ENCODE measurements at regions not wholly inside any gene's neighbourhood (a gene's known extent, or its start where the extent isn't known, plus 50 kb on each side); places are given as distances from the start of the nearest gene placed in this dataset.

DNA sequence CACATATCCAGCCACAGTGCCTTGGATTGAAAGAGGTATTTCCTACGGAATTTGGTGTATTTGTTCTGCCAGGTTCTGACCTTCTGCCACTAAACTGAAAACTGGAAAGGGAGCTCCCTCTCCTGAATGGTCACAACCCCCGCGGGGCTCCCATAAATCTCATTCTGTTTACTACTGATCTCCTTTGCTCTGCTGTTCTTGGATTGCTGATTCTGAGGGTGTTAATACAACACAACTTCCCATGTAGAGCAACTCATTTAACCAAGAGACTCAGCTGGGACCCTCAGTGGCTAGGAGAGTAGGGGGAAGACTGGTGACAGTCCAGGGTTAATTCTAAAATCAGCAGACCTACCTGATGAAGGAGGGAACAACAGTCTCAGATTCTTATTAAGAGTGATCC, 662.9 kb downstream of the INHBA start:
- ChIA-PET POLR2A (no interaction called here), CTCF (no interaction called here)
- H3K4me2 ChIP-seq, result no peak overlapping the region
- TF ChIP-seq, protein P1, sequence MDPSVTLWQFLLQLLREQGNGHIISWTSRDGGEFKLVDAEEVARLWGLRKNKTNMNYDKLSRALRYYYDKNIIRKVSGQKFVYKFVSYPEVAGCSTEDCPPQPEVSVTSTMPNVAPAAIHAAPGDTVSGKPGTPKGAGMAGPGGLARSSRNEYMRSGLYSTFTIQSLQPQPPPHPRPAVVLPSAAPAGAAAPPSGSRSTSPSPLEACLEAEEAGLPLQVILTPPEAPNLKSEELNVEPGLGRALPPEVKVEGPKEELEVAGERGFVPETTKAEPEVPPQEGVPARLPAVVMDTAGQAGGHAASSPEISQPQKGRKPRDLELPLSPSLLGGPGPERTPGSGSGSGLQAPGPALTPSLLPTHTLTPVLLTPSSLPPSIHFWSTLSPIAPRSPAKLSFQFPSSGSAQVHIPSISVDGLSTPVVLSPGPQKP (IDR thresholded peaks at IDR 0.05; ENCODE audit: low read depth, low read length), result no peak
- TF ChIP-seq POLR2AphosphoS2 (conservative IDR thresholded peaks at IDR 0.05; ENCODE audit: low read length), result no peak
- TF ChIP-seq FOSL2 (IDR thresholded peaks at IDR 0.05), result no peak
- TF ChIP-seq FOSL2 (CRISPR knock-in tag; IDR thresholded peaks at IDR 0.05), result no peak
- TF ChIP-seq RAD21 (conservative IDR thresholded peaks at IDR 0.05 in 1 of 2, IDR thresholded peaks at IDR 0.05 in 1 of 2), result no peak
- TF ChIP-seq ZFP36 (IDR thresholded peaks at IDR 0.05; ENCODE audit: borderline replicate concordance, partially characterized antibody), result no peak
- no peak for TF ChIP-seq KDM1A (IDR thresholded peaks at IDR 0.05; ENCODE audit: low read depth)
- no peak for TF ChIP-seq MAFK (IDR thresholded peaks at IDR 0.05; ENCODE audit: partially characterized antibody)
- TF ChIP-seq EHF (CRISPR knock-in tag; IDR thresholded peaks at IDR 0.05), result no peak
- TF ChIP-seq RNF2 (IDR thresholded peaks at IDR 0.05; ENCODE audit: borderline replicate concordance, low read depth), result no peak
- ATAC-seq, result no peak
- H3K4me1 ChIP-seq, result no peaks in the 10 kb centered on the region
- no peak for FAIRE-seq
- peaks cover 6% of the 10 kb centered on the region; the same call in 2 of the 3 replicates for H3K9me3 ChIP-seq
- no peak for DNase-seq (ENCODE audit: low read depth in 1 of 2, low spot score in 1 of 2)
- WGBS (ENCODE audit: missing lambda C conversion rate), result 30% methylated on average over 3 of the region's 3 CpGs
- no peak overlapping the region for H3K27ac ChIP-seq
- H3K4me3 ChIP-seq, result no peak overlapping the region

DNA sequence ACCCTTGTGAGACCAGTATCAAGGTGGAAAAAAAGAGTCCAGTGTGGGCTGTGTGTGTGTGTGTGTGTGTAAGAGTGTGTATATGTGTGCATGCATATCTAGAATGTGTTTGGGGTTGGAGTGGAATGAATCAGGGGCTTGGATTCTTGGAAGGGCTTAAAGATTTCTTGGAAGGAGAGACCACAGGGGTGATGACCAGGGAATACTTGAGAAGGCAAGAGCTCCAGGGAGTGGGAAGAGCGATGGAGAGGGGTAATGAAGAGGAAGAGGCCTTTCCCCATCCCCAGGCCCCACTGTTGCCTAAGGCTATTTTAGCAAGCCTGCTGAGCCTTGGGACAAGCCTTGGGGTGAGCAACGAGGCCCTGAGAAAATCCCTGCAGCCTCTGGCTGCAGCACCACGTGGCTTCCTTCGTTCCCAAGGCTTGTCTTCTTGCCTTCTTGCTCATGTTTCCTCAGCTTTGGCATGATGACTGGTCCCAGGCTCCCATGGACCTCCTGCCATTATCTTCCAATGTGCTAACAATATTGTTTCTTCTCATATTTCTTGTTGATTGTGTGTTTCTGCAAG, 663.4 kb downstream of the INHBA start:
- Histone ChIP-seq H3K9me3 (peaks cover 6% of the 10 kb centered on the region; the same call in 2 of the 3 replicates), H3K4me2 (no peak overlapping the region), H3K27ac (no peak overlapping the region), H3K4me1 (no peaks in the 10 kb centered on the region), H3K4me3 (no peak overlapping the region)
- TF ChIP-seq TP53 (CRISPR knock-in tag; IDR thresholded peaks at IDR 0.05) (no peak), RNF2 (IDR thresholded peaks at IDR 0.05; ENCODE audit: borderline replicate concordance, low read depth) (no peak), HDAC2 (IDR thresholded peaks at IDR 0.05) (no peak), EP300 (IDR thresholded peaks at IDR 0.05) (no peak)
- TF ChIP-seq, protein P2, sequence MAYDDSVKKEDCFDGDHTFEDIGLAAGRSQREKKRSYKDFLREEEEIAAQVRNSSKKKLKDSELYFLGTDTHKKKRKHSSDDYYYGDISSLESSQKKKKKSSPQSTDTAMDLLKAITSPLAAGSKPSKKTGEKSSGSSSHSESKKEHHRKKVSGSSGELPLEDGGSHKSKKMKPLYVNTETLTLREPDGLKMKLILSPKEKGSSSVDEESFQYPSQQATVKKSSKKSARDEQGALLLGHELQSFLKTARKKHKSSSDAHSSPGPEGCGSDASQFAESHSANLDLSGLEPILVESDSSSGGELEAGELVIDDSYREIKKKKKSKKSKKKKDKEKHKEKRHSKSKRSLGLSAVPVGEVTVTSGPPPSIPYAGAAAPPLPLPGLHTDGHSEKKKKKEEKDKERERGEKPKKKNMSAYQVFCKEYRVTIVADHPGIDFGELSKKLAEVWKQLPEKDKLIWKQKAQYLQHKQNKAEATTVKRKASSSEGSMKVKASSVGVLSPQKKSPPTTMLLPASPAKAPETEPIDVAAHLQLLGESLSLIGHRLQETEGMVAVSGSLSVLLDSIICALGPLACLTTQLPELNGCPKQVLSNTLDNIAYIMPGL (CRISPR knock-in tag; IDR thresholded peaks at IDR 0.05; ENCODE audit: borderline replicate concordance), result no peak
- POLR2A ChIA-PET, result no interaction called here
- FAIRE-seq (no peak), DNase-seq (ENCODE audit: low read depth in 1 of 2, low spot score in 1 of 2) (no peak), ATAC-seq (no peak)
- WGBS (ENCODE audit: missing lambda C conversion rate), result 5% methylated on average over 4 of the region's 4 CpGs
- CTCF ChIA-PET, result interaction anchor here (1.0 to 1.4 kb wide), 2 partner anchors 10 to 666 kb away, joined by 4 read pairs; no protein-coding TSS in a partner anchor

DNA sequence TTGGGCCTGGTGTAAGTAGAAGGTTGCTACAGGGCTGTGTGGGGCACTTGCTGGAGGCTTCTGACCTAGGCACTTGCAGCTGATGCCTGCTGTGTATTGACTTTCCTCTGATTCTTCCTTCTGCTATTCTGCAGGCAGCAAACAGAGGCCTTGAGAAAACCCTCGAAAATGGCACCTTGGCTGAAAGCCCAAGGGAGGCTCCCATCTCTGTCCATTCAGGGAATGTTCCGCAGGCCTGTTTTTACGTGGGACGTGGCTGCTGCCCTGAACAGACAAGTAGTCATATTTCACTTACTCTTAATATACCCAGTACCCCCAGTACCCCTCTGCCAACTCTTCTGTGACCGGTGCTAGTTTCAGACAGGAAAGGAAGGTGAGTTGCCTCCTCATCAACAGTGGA, 664.7 kb downstream of the INHBA start:
- Histone ChIP-seq H3K9me3 (peaks cover 3% of the 10 kb centered on the region; the same call in 2 of the 3 replicates), H3K4me1 (no peaks in the 10 kb centered on the region), H3K27ac (no peak overlapping the region), H3K4me2 (no peak overlapping the region), H3K4me3 (no peak overlapping the region)
- ATAC-seq (no peak), DNase-seq (ENCODE audit: low read depth in 1 of 2, low spot score in 1 of 2) (no peak), FAIRE-seq (no peak)
- POLR2A ChIA-PET, result no interaction called here
- CTCF ChIA-PET, result interaction anchor here (1.4 kb wide), 1 partner anchor 11 kb away, joined by 4 read pairs; no protein-coding TSS in a partner anchor
- WGBS (ENCODE audit: missing lambda C conversion rate), result 36% methylated on average over 5 of the region's 5 CpGs
- TF ChIP-seq ZNF302 (CRISPR knock-in tag; IDR thresholded peaks at IDR 0.05) (no peak), HDAC2 (IDR thresholded peaks at IDR 0.05) (no peak), HOXA7 (CRISPR knock-in tag; IDR thresholded peaks at IDR 0.05) (no peak), RCOR1 (IDR thresholded peaks at IDR 0.05; ENCODE audit: low read depth, low read length) (no peak), RARB (CRISPR knock-in tag; IDR thresholded peaks at IDR 0.05) (no peak), JUN (IDR thresholded peaks at IDR 0.05) (no peak)
- TF ChIP-seq, protein P3, sequence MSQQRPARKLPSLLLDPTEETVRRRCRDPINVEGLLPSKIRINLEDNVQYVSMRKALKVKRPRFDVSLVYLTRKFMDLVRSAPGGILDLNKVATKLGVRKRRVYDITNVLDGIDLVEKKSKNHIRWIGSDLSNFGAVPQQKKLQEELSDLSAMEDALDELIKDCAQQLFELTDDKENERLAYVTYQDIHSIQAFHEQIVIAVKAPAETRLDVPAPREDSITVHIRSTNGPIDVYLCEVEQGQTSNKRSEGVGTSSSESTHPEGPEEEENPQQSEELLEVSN (IDR thresholded peaks at IDR 0.05; ENCODE audit: borderline replicate concordance, low read depth), result no peak
- TF ChIP-seq, protein P4, sequence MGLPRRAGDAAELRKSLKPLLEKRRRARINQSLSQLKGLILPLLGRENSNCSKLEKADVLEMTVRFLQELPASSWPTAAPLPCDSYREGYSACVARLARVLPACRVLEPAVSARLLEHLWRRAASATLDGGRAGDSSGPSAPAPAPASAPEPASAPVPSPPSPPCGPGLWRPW (IDR thresholded peaks at IDR 0.05), result no peak
- TF ChIP-seq, protein P5, sequence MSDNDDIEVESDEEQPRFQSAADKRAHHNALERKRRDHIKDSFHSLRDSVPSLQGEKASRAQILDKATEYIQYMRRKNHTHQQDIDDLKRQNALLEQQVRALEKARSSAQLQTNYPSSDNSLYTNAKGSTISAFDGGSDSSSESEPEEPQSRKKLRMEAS (IDR thresholded peaks at IDR 0.05), result no peak

Data from A549 (cell line).